ENCODE measurements at regions not wholly inside any gene's neighbourhood (a gene's known extent, or its start where the extent isn't known, plus 50 kb on each side); places are given as distances from the start of the nearest gene placed in this dataset.

- Histone ChIP-seq H3K4me2 (ENCODE audit: low read length) (no peak overlapping the region), H3K23ac (ENCODE audit: low read length) (no peak overlapping the region), H3K18ac (ENCODE audit: low read length) (no peak overlapping the region), H3K9ac (ENCODE audit: low read length) (no peak overlapping the region), H3K4me3 (ENCODE audit: low read length) (no peak overlapping the region), H3K4ac (ENCODE audit: low read depth, low read length) (no peak overlapping the region), H3K36me3 (ENCODE audit: control insufficient read depth, insufficient read depth, low read length) (no peaks in the 10 kb centered on the region), H2AK5ac (ENCODE audit: low read length) (no peak overlapping the region), H2BK5ac (ENCODE audit: low read length) (no peak overlapping the region), H4K5ac (ENCODE audit: low read length) (no peak overlapping the region), H3K27me3 (ENCODE audit: insufficient read depth, low read length, poor library complexity) (no peaks in the 10 kb centered on the region), H3K79me1 (ENCODE audit: low read length) (no peaks in the 10 kb centered on the region), H4K8ac (ENCODE audit: low read depth, low read length) (no peak overlapping the region), H3K4me1 (ENCODE audit: control insufficient read depth, low read depth, low read length) (no peaks in the 10 kb centered on the region), H3K79me2 (ENCODE audit: control insufficient read depth, insufficient read depth, low read length) (no peaks in the 10 kb centered on the region), H3K56ac (ENCODE audit: low read length) (no peak overlapping the region), H2BK15ac (replicated peaks; ENCODE audit: low read depth) (no peak overlapping the region), H2BK120ac (ENCODE audit: low read depth, low read length) (no peak overlapping the region), H3K27ac (ENCODE audit: low read depth, low read length) (no peak overlapping the region)
- DNase-seq = no peak
- no CpG with 5 or more reads among the region's 3 CpGs for WGBS (ENCODE audit: extremely low coverage, insufficient coverage, low lambda C conversion rate)
Observed at GRCh38 chr3:36165509-36166290, 214.6 kb upstream of the STAC start.

- H4K5ac ChIP-seq (ENCODE audit: low read length) = no peak overlapping the region
- H3K27ac ChIP-seq (ENCODE audit: low read depth, low read length) = no peak overlapping the region
- no peak overlapping the region for H3K56ac ChIP-seq (ENCODE audit: low read length)
- H3K4me3 ChIP-seq (ENCODE audit: low read length) = no peak overlapping the region
- H3K79me2 ChIP-seq (ENCODE audit: control insufficient read depth, insufficient read depth, low read length) = no peaks in the 10 kb centered on the region
- no peak overlapping the region for H2BK5ac ChIP-seq (ENCODE audit: low read length)
- H3K23ac ChIP-seq (ENCODE audit: low read length) = no peak overlapping the region
- H3K18ac ChIP-seq (ENCODE audit: low read length) = no peak overlapping the region
- no CpG with 5 or more reads among the region's 3 CpGs for WGBS (ENCODE audit: extremely low coverage, insufficient coverage, low lambda C conversion rate)
- no peaks in the 10 kb centered on the region for H3K4me1 ChIP-seq (ENCODE audit: control insufficient read depth, low read depth, low read length)
- H2BK15ac ChIP-seq (replicated peaks; ENCODE audit: low read depth) = no peak overlapping the region
- no peak overlapping the region for H3K4me2 ChIP-seq (ENCODE audit: low read length)
- H3K4ac ChIP-seq (ENCODE audit: low read depth, low read length) = no peak overlapping the region
- no peaks in the 10 kb centered on the region for H3K79me1 ChIP-seq (ENCODE audit: low read length)
- no peak overlapping the region for H2BK120ac ChIP-seq (ENCODE audit: low read depth, low read length)
- no peaks in the 10 kb centered on the region for H3K36me3 ChIP-seq (ENCODE audit: control insufficient read depth, insufficient read depth, low read length)
- no peaks in the 10 kb centered on the region for H3K27me3 ChIP-seq (ENCODE audit: insufficient read depth, low read length, poor library complexity)
- no peak overlapping the region for H3K9ac ChIP-seq (ENCODE audit: low read length)
- no peak overlapping the region for H2AK5ac ChIP-seq (ENCODE audit: low read length)
- no peak overlapping the region for H4K8ac ChIP-seq (ENCODE audit: low read depth, low read length)
- peak; percentile 82 for DNase-seq
Observed at GRCh38 chr3:36166477-36166876, 213.8 kb upstream of the STAC start.

- no peaks in the 10 kb centered on the region for H3K79me2 ChIP-seq (ENCODE audit: control insufficient read depth, insufficient read depth, low read length)
- H3K27me3 ChIP-seq (ENCODE audit: insufficient read depth, low read length, poor library complexity) = no peaks in the 10 kb centered on the region
- no peak overlapping the region for H3K56ac ChIP-seq (ENCODE audit: low read length)
- H3K4ac ChIP-seq (ENCODE audit: low read depth, low read length) = no peak overlapping the region
- H3K79me1 ChIP-seq (ENCODE audit: low read length) = no peaks in the 10 kb centered on the region
- H3K36me3 ChIP-seq (ENCODE audit: control insufficient read depth, insufficient read depth, low read length) = no peaks in the 10 kb centered on the region
- H4K8ac ChIP-seq (ENCODE audit: low read depth, low read length) = no peak overlapping the region
- no peak overlapping the region for H2BK120ac ChIP-seq (ENCODE audit: low read depth, low read length)
- WGBS (ENCODE audit: extremely low coverage, insufficient coverage, low lambda C conversion rate) = no CpG with 5 or more reads among the region's 2 CpGs
- no peak overlapping the region for H4K5ac ChIP-seq (ENCODE audit: low read length)
- no peak overlapping the region for H3K4me2 ChIP-seq (ENCODE audit: low read length)
- H3K4me3 ChIP-seq (ENCODE audit: low read length) = no peak overlapping the region
- H2BK15ac ChIP-seq (replicated peaks; ENCODE audit: low read depth) = no peak overlapping the region
- H3K9ac ChIP-seq (ENCODE audit: low read length) = no peak overlapping the region
- no peak overlapping the region for H3K23ac ChIP-seq (ENCODE audit: low read length)
- H3K4me1 ChIP-seq (ENCODE audit: control insufficient read depth, low read depth, low read length) = peaks cover 9% of the 10 kb centered on the region
- no peak for DNase-seq
- no peak overlapping the region for H2AK5ac ChIP-seq (ENCODE audit: low read length)
- no peak overlapping the region for H3K18ac ChIP-seq (ENCODE audit: low read length)
- no peak overlapping the region for H2BK5ac ChIP-seq (ENCODE audit: low read length)
- no peak overlapping the region for H3K27ac ChIP-seq (ENCODE audit: low read depth, low read length)
Observed at GRCh38 chr3:36172699-36173098, 207.6 kb upstream of the STAC start.

GRCh38 chr3:36175113-36175812 is 205.0 kb upstream of the STAC start:
- Histone ChIP-seq H4K8ac (ENCODE audit: low read depth, low read length) (no peak overlapping the region), H3K4me3 (ENCODE audit: low read length) (no peak overlapping the region), H3K79me1 (ENCODE audit: low read length) (no peaks in the 10 kb centered on the region), H4K5ac (ENCODE audit: low read length) (no peak overlapping the region), H3K27ac (ENCODE audit: low read depth, low read length) (no peak overlapping the region), H3K4ac (ENCODE audit: low read depth, low read length) (no peak overlapping the region), H3K56ac (ENCODE audit: low read length) (no peak overlapping the region), H3K36me3 (ENCODE audit: control insufficient read depth, insufficient read depth, low read length) (no peaks in the 10 kb centered on the region), H3K23ac (ENCODE audit: low read length) (no peak overlapping the region), H2AK5ac (ENCODE audit: low read length) (no peak overlapping the region), H3K27me3 (ENCODE audit: insufficient read depth, low read length, poor library complexity) (no peaks in the 10 kb centered on the region), H3K9ac (ENCODE audit: low read length) (no peak overlapping the region), H3K4me1 (ENCODE audit: control insufficient read depth, low read depth, low read length) (peaks cover 9% of the 10 kb centered on the region), H2BK120ac (ENCODE audit: low read depth, low read length) (no peak overlapping the region), H2BK5ac (ENCODE audit: low read length) (no peak overlapping the region), H3K79me2 (ENCODE audit: control insufficient read depth, insufficient read depth, low read length) (no peaks in the 10 kb centered on the region), H3K18ac (ENCODE audit: low read length) (no peak overlapping the region), H3K4me2 (ENCODE audit: low read length) (no peak overlapping the region), H2BK15ac (replicated peaks; ENCODE audit: low read depth) (no peak overlapping the region)
- no CpG with 5 or more reads among the region's 2 CpGs for WGBS (ENCODE audit: extremely low coverage, insufficient coverage, low lambda C conversion rate)
- no peak for DNase-seq

- H2BK5ac ChIP-seq (ENCODE audit: low read length) = no peak overlapping the region
- no peak overlapping the region for H4K5ac ChIP-seq (ENCODE audit: low read length)
- H3K27ac ChIP-seq (ENCODE audit: low read depth, low read length) = no peak overlapping the region
- no peak overlapping the region for H3K4me2 ChIP-seq (ENCODE audit: low read length)
- H3K56ac ChIP-seq (ENCODE audit: low read length) = no peak overlapping the region
- peak; percentile 72 for DNase-seq
- H2BK120ac ChIP-seq (ENCODE audit: low read depth, low read length) = no peak overlapping the region
- H3K18ac ChIP-seq (ENCODE audit: low read length) = no peak overlapping the region
- WGBS (ENCODE audit: extremely low coverage, insufficient coverage, low lambda C conversion rate) = no CpG with 5 or more reads among the region's 2 CpGs
- no peak overlapping the region for H4K8ac ChIP-seq (ENCODE audit: low read depth, low read length)
- H3K4ac ChIP-seq (ENCODE audit: low read depth, low read length) = no peak overlapping the region
- H3K36me3 ChIP-seq (ENCODE audit: control insufficient read depth, insufficient read depth, low read length) = no peaks in the 10 kb centered on the region
- H2BK15ac ChIP-seq (replicated peaks; ENCODE audit: low read depth) = no peak overlapping the region
- no peaks in the 10 kb centered on the region for H3K79me1 ChIP-seq (ENCODE audit: low read length)
- H2AK5ac ChIP-seq (ENCODE audit: low read length) = no peak overlapping the region
- H3K79me2 ChIP-seq (ENCODE audit: control insufficient read depth, insufficient read depth, low read length) = no peaks in the 10 kb centered on the region
- no peaks in the 10 kb centered on the region for H3K27me3 ChIP-seq (ENCODE audit: insufficient read depth, low read length, poor library complexity)
- no peak overlapping the region for H3K23ac ChIP-seq (ENCODE audit: low read length)
- peaks cover 9% of the 10 kb centered on the region for H3K4me1 ChIP-seq (ENCODE audit: control insufficient read depth, low read depth, low read length)
- no peak overlapping the region for H3K9ac ChIP-seq (ENCODE audit: low read length)
- no peak overlapping the region for H3K4me3 ChIP-seq (ENCODE audit: low read length)
Observed at GRCh38 chr3:36175916-36176461, 204.3 kb upstream of the STAC start.

All from mesendoderm (in vitro differentiated cells).